OCI-LY7 (cell line): ENCODE measurements at regions not wholly inside any gene's neighbourhood (a gene's known extent, or its start where the extent isn't known, plus 50 kb on each side); places are given as distances from the start of the nearest gene placed in this dataset.

ENCODE experiments used
- BruUV-seq: library from RNA; stranded (reverse); fragments of 400-500 nt; replicated peaks from 2 replicates; lab custom pipeline; 2021; lab: Mats Ljungman, UMichigan
- CTCF ChIA-PET: fragments of 300-600 bp; sonication (Branson Sonifier 250); formaldehyde crosslinking; loops from one replicate; lab custom pipeline; 2022; ENCODE audit warnings: antibody characterized with exemption; ENCODE audit not compliant: unreplicated experiment; lab: Charles Lee
- POLR2A ChIA-PET: fragments of 300-600 bp; sonication (Branson Sonifier 250); formaldehyde crosslinking; loops from one replicate; lab custom pipeline; 2022; ENCODE audit warnings: antibody characterized with exemption; lab: Charles Lee
- DNase-seq: peaks from one replicate; pipeline ENCODE4 v3.0.0-alpha.2; 2015; ENCODE audit warnings: low spot score
- H2AFZ ChIP-seq: fragments of 200-600 bp; sonication (generic), shearing (Covaris generic); 2 replicates; pipeline ENCODE4 v1.6.1; 2014; ENCODE audit warnings: mild to moderate bottlenecking, antibody characterized with exemption, low read length, moderate library complexity
- H3K27ac ChIP-seq: fragments of 200-600 bp; sonication (generic); 2 replicates; pipeline ENCODE4 v1.5.1; 2014; ENCODE audit warnings: mixed run types, low read depth, mild to moderate bottlenecking, moderate library complexity, low read length, inconsistent platforms; ENCODE audit not compliant: poor library complexity, severe bottlenecking
- H3K36me3 ChIP-seq: fragments of 200-600 bp; sonication (generic); 2 replicates; pipeline ENCODE4 v1.6.1; 2014; ENCODE audit warnings: mild to moderate bottlenecking, antibody characterized with exemption, low read length, moderate library complexity, mixed read lengths; ENCODE audit not compliant: insufficient read depth
- H3K4me1 ChIP-seq: fragments of 200-600 bp; sonication (generic); 2 replicates; pipeline ENCODE4 v1.5.1; 2014; ENCODE audit warnings: mild to moderate bottlenecking, low read length; ENCODE audit not compliant: insufficient read depth, poor library complexity, severe bottlenecking
- H3K4me2 ChIP-seq: fragments of 200-600 bp; sonication (generic); 2 replicates; pipeline ENCODE4 v1.6.1; 2014; ENCODE audit warnings: mild to moderate bottlenecking, low read length
- H3K4me3 ChIP-seq: fragments of 200-600 bp; sonication (generic); 2 replicates; pipeline ENCODE4 v1.5.1; 2014; ENCODE audit warnings: mild to moderate bottlenecking, low read depth, low read length; ENCODE audit not compliant: poor library complexity, severe bottlenecking
- H3K79me2 ChIP-seq: fragments of 200-600 bp; sonication (generic); 2 replicates; pipeline ENCODE4 v1.6.1; 2016; ENCODE audit warnings: low read depth, mild to moderate bottlenecking, low read length, moderate library complexity, mixed read lengths; ENCODE audit not compliant: insufficient read depth
- H3K9me2 ChIP-seq: fragments of 200-600 bp; sonication (generic); 2 replicates; pipeline ENCODE4 v1.6.1; 2016; ENCODE audit warnings: mild to moderate bottlenecking, low read length, mixed read lengths; ENCODE audit not compliant: insufficient read depth
- H3K9me3 ChIP-seq: fragments of 200-600 bp; sonication (generic); 2 replicates; pipeline ENCODE4 v1.6.1; 2014; ENCODE audit warnings: mild to moderate bottlenecking, mixed run types, low read length, mixed read lengths
- H4K20me1 ChIP-seq: fragments of 200-600 bp; sonication (generic); 2 replicates; pipeline ENCODE4 v1.6.1; 2014; ENCODE audit warnings: mild to moderate bottlenecking, antibody characterized with exemption, low read length, moderate library complexity, mixed read lengths; ENCODE audit not compliant: insufficient read depth
- CTCF ChIP-seq: fragments of 200-600 bp; sonication (generic); conservative IDR thresholded peaks from 2 replicates; pipeline ENCODE4 v1.5.1; 2014; ENCODE audit warnings: mild to moderate bottlenecking, antibody characterized with exemption, low read length, moderate library complexity, mixed read lengths
- EZH2phosphoT487 ChIP-seq: fragments of 200-600 bp; sonication (generic); IDR thresholded peaks from 2 replicates; pipeline ENCODE4 v1.6.1; 2018; ENCODE audit warnings: low read depth, borderline replicate concordance, mild to moderate bottlenecking, mixed run types, antibody characterized with exemption, low read length, moderate library complexity, mixed read lengths
- intact Hi-C: fragments of 100-400 bp; cut with micrococcal nuclease; formaldehyde crosslinking; loops from one replicate; pipeline ENCODE4 v1.10.0; 2022; ENCODE audit not compliant: unreplicated experiment

DNA sequence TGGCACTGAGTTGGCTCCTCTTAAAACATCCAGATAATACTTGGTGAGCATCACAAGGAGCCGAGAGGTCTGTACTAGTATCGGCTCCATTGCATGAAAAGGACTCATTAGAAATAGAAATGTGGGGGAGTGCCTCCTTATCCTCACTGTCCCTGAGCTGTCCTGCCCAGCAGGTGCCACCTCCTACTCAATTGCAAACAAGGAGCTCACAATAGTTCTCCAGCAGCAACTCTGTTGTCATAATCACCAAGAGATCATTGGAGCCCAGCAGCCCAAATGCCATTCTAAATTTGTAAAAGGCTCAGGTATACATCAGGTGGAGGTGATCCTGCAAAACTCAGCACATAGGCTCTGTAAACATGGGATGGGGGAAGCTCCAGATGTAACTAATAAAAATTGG is 99.1 kb downstream of the PLK2 start:
- POLR2A ChIA-PET = no interaction called here
- H3K4me2 ChIP-seq = no peak overlapping the region
- no TSS peak for BruUV-seq
- H4K20me1 ChIP-seq = no peaks in the 10 kb centered on the region
- DNase-seq = no peak
- no peak overlapping the region for H3K27ac ChIP-seq
- CTCF ChIA-PET = no interaction called here
- no peaks in the 10 kb centered on the region for H3K79me2 ChIP-seq
- H3K36me3 ChIP-seq = no peaks in the 10 kb centered on the region
- intact Hi-C loops = no loop called here
- no peaks in the 10 kb centered on the region for H3K4me1 ChIP-seq
- no peaks in the 10 kb centered on the region for H3K9me3 ChIP-seq
- no peak for TF ChIP-seq EZH2phosphoT487
- no peak for TF ChIP-seq CTCF
- H3K9me2 ChIP-seq = no peaks in the 10 kb centered on the region
- H3K4me3 ChIP-seq = no peak overlapping the region
- H2AFZ ChIP-seq = no peak overlapping the region

GRCh38 chr5:58359981-58360380 is 99.9 kb downstream of the PLK2 start:
- TF ChIP-seq EZH2phosphoT487 (no peak), CTCF (no peak)
- CTCF ChIA-PET = no interaction called here
- H3K9me3 ChIP-seq = no peaks in the 10 kb centered on the region
- H3K79me2 ChIP-seq = no peaks in the 10 kb centered on the region
- H3K4me3 ChIP-seq = no peak overlapping the region
- POLR2A ChIA-PET = interaction anchor here (0.6 kb wide), 1 partner anchor 41 kb away, joined by 3 read pairs; no protein-coding TSS in a partner anchor
- intact Hi-C loops = no loop called here
- no peak overlapping the region for H2AFZ ChIP-seq
- H4K20me1 ChIP-seq = no peaks in the 10 kb centered on the region
- H3K36me3 ChIP-seq = no peaks in the 10 kb centered on the region
- H3K27ac ChIP-seq = no peak overlapping the region
- H3K4me2 ChIP-seq = no peak overlapping the region
- H3K9me2 ChIP-seq = no peaks in the 10 kb centered on the region
- no peak for DNase-seq
- BruUV-seq = no TSS peak
- H3K4me1 ChIP-seq = no peaks in the 10 kb centered on the region

DNA sequence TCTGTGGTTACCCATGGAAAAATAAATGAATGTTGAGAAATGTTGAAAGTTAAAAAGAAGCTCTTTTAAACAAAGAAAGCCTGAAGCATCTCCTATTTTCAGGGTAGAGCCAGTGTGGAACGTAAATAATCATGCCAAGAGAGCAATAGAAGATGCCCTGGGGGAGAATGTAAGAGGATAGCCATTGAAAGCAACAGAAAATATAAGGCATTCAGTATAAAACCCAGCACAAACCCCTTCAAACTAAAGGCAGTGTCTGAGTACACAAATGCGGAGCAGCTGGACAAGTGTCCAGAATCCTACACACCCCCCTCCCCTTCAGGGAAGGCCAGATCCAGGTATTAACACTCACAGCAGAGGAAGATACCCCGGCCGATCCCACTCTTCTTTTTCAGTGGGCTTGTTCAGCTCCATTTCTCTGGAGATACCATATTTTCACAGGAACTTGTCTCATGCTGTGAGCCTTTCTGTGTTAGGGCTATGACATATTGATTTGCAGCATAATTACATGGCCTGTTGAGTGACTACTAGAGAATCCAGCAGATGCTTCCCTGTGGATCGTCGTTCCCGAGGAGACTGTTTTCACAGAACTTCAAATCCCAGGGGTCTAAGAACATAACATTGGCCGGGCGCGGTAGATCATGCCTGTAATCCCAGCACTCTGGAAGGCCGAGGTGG is 101.2 kb downstream of the PLK2 start:
- Histone ChIP-seq H3K27ac (no peak overlapping the region), H3K36me3 (no peaks in the 10 kb centered on the region), H3K4me3 (no peak overlapping the region), H4K20me1 (no peaks in the 10 kb centered on the region), H3K79me2 (no peaks in the 10 kb centered on the region), H3K4me1 (no peaks in the 10 kb centered on the region), H3K9me3 (no peaks in the 10 kb centered on the region), H3K4me2 (no peak overlapping the region), H3K9me2 (no peaks in the 10 kb centered on the region), H2AFZ (no peak overlapping the region)
- no TSS peak for BruUV-seq
- intact Hi-C loops = no loop called here
- ChIA-PET POLR2A (interaction anchor here (0.6 kb wide), 1 partner anchor 9 kb away, joined by 5 read pairs; no protein-coding TSS in a partner anchor), CTCF (no interaction called here)
- DNase-seq = no peak
- TF ChIP-seq CTCF (no peak), EZH2phosphoT487 (no peak)
